ENCODE measurements at regions not wholly inside any gene's neighbourhood (a gene's known extent, or its start where the extent isn't known, plus 50 kb on each side); places are given as distances from the start of the nearest gene placed in this dataset.
"Not testable (repeated sequence)": the region's sequence is repeated elsewhere in the genome, so short reads cannot be mapped to it uniquely, and the experiment has no call there.

GRCh38 chrX:39779952-39780783 is 317.6 kb downstream of the BCOR start:
- DNase-seq (ENCODE audit: low read depth in 2 of 2): no peak

GRCh38 chrX:39782276-39782675 is 315.5 kb downstream of the BCOR start:
- no peak for DNase-seq (ENCODE audit: low read depth in 2 of 2)

GRCh38 chrX:39787999-39788398 is 309.8 kb downstream of the BCOR start:
- DNase-seq (ENCODE audit: low read depth in 2 of 2): no peak

DNA sequence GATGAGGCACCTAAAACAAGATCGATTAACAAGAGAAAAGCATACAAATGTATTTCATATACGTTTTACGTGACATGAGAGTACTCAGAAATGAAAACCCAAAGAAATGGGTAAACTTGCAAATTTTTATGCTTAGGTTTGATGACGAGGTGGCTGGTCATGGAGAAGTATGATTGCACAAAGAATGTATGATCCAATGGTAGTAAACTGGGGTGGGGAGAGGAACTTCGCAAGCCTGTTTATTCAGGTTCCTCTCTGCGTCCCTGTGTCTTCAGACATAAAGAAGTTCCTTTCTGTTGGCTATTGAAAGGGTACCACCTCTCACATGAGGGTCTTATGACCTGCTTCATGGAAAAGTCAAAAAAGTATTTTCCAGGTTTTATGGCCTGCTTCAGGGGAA is 309.2 kb downstream of the BCOR start:
- DNase-seq (ENCODE audit: low read depth in 2 of 2): no peak

DNA sequence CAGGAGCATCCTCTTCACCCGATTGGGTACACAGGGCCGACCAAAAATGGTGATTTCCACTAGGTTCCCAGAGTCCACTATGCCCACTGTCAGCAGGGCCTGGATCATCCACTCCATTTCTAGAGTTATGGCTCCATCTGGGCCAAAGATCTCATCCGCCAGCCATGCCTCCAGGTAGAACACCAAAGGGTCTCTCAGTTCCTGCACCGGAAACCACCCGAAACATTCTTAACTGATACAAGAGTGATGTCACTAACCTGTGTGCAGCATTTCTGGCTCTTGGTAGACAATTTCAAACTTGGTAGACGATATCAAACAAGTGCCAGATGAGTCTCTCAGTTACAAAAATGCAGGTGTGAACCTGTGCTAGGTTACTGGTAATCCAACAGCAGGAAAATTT is 306.1 kb downstream of the BCOR start:
- DNase-seq (ENCODE audit: low read depth in 2 of 2): no peak

GRCh38 chrX:39795605-39796004 is 302.2 kb downstream of the BCOR start:
- no peak for DNase-seq (ENCODE audit: low read depth in 2 of 2)

- DNase-seq (ENCODE audit: low read depth in 2 of 2): no peak
These were observed 300.9 kb downstream of the BCOR start for GRCh38 chrX:39796856-39797255.

GRCh38 chrX:39798488-39798887 is 299.3 kb downstream of the BCOR start:
- not testable (repeated sequence) for DNase-seq (ENCODE audit: low read depth in 2 of 2)

DNA sequence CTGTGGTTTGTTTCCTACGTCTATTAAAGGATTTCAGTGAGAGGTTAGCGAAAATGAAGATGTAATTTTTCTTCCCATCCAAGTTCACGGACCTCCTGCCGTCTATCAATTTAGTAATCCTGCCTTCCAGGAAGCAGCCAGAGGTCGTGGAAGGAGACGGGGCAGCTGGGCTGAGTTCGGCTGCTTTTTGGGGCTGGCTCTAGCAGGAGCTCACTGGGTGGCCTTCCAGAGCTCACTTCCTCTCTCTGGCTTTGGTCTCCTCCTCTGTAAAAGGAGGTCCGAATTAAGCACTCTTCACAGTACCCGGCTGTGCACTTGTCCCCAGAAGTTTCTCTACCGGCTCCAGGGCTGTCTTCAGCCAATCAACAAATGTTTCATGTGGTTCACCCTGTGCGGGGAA is 295.4 kb downstream of the BCOR start:
- no peak for DNase-seq (ENCODE audit: low read depth in 2 of 2)

DNA sequence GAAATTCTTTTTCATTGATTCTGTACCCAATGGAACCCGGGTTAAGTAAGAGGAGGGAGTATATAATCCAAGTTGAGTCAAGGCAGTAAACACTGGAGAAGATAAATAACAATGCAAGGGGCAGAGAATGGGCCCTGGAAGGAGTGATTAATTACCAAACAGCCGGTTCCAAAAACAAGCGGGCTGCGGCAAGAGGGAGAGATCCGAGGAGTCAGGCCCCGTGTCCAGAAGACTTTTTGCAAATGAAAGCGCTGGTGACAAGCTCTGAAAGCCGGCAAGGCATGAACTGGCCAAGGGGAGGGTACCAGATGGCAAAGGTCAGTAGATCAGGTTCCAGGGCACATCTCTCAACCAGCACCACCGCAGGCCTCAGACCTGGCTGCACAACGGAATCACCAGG is 294.9 kb downstream of the BCOR start:
- DNase-seq (ENCODE audit: low read depth in 2 of 2): no peak

DNA sequence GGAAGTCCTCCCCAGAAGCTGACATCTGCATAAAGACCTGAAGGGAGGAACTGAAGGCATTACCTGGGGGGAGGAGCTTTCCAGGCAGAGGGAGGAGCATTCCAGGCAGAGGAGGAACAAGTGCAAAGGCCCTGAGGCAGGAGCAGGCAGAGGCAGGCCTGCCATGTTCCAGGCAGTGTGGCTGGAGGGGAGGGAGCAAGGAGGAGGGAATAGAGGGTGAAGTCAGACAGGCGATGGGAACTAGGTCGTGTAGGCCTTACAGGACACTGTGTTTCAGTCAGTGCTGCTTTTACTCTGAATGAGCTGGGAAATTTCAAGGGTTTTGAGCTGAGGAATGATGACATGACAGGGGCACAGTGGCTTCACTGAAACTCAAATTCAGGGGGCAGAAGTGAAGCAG is 292.7 kb downstream of the BCOR start:
- no peak for DNase-seq (ENCODE audit: low read depth in 2 of 2)

DNA sequence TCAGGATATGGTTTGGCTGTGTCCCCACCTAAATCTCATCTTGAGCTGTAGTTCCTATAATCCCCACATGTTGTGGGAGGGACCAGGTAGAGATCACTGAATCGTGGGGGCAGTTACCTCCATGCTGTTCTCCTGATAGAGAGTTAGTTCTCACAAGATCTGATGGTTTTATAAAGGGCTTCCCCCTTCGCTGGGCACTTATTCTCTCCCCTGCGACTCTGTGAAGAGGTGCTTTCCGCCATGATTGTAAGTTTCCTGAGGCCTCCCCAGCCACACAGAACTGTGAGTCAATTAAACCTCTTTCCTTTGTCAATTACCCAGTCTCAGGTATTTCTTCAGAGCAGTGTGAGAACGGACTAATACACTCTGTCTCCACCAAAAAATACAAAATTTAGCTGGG is 291.9 kb downstream of the BCOR start:
- DNase-seq (ENCODE audit: low read depth in 2 of 2): no peak

DNA sequence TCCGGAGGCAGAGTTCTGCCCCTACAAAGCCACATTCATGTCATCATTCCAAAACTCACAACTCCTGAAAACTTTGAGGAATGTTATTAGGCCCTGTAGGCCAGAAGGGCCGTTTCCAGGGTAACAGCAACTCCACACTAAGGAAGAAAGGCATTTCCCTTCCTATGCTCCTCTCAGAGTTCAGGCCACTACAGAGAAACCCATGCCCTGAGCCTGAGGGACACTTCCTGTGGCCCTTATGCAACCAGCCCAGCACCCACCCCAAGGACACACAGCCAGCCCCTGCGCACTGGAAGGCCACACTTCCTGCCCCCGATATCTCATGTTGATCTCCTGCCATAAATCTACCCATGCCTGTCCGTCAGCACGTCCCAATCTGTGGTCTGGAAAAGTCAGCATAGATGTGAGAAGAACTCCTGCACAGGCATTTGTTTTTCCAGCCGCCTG is 289.3 kb downstream of the BCOR start:
- DNase-seq (ENCODE audit: low read depth in 2 of 2): peak; percentile 45 to 74

GRCh38 chrX:39809331-39809730 is 288.4 kb downstream of the BCOR start:
- peak in 1 of 2 donors; percentile 55 for DNase-seq (ENCODE audit: low read depth in 2 of 2)

DNA sequence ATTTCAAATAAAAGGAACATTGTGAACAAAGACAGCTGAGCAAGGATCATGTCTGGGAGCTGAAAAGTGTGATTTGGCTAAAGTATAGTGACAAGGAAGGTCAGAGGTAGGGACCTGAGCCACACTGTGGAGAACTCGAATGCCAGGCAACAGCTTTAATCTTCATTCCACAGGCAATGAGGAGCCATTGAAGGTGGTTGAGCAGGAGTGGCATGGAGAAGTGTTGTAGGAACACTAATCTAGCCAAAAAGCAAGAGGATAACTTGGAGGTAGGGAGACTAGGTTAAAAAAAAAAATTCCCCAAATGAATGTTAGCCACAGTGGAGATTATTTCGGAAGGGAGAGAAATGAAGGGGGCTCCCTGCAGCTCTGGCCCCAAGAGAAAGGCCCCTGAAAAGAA is 286.9 kb downstream of the BCOR start:
- no peak for DNase-seq (ENCODE audit: low read depth in 2 of 2)

GRCh38 chrX:39811376-39811775 is 286.4 kb downstream of the BCOR start:
- no peak for DNase-seq (ENCODE audit: low read depth in 2 of 2)

DNA sequence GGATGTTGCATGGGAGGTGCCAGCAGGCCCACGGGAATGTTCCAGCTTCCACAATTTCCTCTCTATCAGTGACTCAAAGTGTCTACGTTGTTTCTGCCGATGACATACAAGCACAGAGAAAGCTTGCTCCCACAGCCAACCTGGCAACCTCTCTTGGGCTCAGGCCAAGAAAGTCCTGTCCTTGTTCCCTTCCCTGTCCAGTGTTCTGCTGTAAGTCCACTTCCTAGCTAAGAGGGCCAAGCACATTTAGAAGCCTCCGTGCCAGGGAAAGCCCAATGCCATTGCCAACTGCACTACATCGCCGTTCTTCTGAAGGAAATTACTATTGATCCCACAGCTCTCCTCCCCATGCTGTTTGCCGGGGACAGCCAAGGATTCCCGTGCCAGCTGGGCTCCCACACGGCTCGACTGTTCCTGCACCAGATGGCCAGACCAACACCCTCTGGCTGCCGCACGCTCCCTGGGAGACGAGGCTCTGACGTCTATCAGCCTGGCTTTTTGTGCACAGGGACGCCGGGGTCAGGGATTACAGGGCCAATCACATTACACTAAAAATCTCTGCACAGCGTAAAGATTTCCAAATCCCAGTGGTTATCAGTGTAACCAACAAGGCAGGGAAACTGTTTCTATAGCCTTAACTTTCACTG is 284.0 kb downstream of the BCOR start:
- DNase-seq (ENCODE audit: low read depth in 2 of 2): peak; percentile 82 to 85

DNA sequence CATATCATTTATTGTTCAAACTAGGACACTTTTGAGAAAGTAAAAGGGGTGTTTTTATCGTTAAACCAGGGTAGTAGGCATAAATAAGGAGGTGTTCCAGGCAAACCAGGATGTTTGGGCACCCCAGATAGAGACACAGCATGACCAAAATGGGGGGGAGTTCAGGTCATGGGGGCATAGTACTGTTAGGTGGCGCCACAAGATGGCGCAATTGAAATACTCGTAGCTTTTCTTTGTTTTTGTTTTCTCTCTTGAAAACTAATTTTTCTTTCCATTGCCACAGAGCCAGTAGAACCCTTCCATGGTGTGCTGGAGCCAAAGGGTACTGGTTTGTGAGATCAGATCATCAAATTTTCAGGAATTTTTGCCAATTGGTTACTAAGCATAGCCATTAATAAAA is 283.4 kb downstream of the BCOR start:
- peak; percentile 37 to 39 for DNase-seq (ENCODE audit: low read depth in 2 of 2)

GRCh38 chrX:39815631-39816030 is 282.1 kb downstream of the BCOR start:
- no peak for DNase-seq (ENCODE audit: low read depth in 2 of 2)

GRCh38 chrX:39816871-39817731 is 280.7 kb downstream of the BCOR start:
- DNase-seq (ENCODE audit: low read depth in 2 of 2): no peak

- no peak for DNase-seq (ENCODE audit: low read depth in 2 of 2)
These were observed 279.8 kb downstream of the BCOR start for GRCh38 chrX:39817754-39818470.

DNA sequence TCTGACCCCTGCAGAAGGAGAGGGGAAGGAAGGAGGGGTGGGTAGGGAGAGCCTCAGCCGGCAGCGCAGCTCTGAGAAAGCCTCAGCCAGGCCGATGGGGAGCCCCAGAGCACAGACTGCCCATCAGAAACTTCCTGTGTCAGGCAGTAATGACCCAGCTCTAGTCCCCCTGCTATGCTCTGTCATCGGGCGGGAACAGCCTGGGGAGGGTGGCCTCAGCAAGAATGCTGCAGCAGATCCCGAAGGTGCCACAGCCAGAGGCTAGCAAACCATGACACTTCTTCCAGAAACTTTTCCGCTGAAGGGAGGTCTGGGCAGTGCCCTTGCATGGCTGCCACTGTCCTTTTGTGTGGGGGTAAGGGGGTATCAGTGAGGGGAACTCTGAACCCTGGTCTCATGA is 279.0 kb downstream of the BCOR start:
- DNase-seq (ENCODE audit: low read depth in 2 of 2): no peak

Data from dermis microvascular lymphatic vessel endothelial cell (primary cell).